ENCODE measurements at regions not wholly inside any gene's neighbourhood (a gene's known extent, or its start where the extent isn't known, plus 50 kb on each side); places are given as distances from the start of the nearest gene placed in this dataset.

DNA sequence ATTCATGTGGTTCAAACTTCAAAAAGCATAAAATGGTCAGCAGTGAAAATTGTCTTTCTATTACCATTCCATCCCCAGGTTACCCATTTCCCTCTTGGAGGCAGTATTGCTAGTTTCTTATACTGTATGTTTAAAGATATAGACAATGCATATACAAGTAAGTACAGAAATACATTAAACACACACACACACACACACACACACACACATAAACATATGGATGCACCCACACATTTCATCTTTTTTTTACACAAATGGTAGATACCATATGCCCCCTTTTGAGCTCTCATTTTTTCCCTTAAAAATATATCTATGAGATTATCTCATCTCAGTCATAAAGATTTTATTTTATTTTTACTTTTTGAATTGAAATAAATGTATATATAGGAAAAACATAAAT lies 79.7 kb downstream of the NEUROD6 start:
- TF ChIP-seq POLR2A (IDR thresholded peaks at IDR 0.05): no peak
- TF ChIP-seq, protein P1, sequence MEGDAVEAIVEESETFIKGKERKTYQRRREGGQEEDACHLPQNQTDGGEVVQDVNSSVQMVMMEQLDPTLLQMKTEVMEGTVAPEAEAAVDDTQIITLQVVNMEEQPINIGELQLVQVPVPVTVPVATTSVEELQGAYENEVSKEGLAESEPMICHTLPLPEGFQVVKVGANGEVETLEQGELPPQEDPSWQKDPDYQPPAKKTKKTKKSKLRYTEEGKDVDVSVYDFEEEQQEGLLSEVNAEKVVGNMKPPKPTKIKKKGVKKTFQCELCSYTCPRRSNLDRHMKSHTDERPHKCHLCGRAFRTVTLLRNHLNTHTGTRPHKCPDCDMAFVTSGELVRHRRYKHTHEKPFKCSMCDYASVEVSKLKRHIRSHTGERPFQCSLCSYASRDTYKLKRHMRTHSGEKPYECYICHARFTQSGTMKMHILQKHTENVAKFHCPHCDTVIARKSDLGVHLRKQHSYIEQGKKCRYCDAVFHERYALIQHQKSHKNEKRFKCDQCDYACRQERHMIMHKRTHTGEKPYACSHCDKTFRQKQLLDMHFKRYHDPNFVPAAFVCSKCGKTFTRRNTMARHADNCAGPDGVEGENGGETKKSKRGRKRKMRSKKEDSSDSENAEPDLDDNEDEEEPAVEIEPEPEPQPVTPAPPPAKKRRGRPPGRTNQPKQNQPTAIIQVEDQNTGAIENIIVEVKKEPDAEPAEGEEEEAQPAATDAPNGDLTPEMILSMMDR (IDR thresholded peaks at IDR 0.05): no peak
- no peaks in the 10 kb centered on the region for H3K36me3 ChIP-seq
- no peaks in the 10 kb centered on the region for H3K27me3 ChIP-seq
- intact Hi-C loops (cut with DNase I): no loop called here
- H3K4me3 ChIP-seq (replicated peaks in 1 of 3): no peak overlapping the region
- H3K9me3 ChIP-seq: no peaks in the 10 kb centered on the region
- H3K27ac ChIP-seq: no peak overlapping the region
- H3K4me1 ChIP-seq: no peaks in the 10 kb centered on the region
- DNase-seq: no peak

DNA sequence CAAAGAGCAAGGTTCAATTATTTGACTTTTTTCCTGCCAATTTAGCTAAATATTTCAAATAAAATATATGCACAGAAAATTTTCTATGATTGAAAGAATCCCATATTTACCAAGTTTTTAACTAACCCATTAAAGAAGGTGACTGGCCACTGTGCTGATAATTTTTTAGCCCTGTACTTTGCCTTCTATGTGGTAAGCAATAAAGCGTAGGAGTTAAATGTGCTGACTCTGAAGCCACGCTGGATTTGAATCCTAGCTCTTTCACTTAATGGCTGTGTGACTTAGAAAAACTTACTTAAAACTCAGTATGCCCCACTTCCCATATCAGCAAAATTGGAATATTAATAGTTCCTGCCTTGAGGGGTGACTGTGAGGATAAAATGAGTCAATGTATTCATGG lies 82.1 kb downstream of the NEUROD6 start:
- TF ChIP-seq, protein P1 (IDR thresholded peaks at IDR 0.05): no peak
- TF ChIP-seq POLR2A (IDR thresholded peaks at IDR 0.05): no peak
- intact Hi-C loops (cut with DNase I): no loop called here
- 68 to 89% methylated on average over 2 of the region's 2 CpGs for WGBS, 2 donors
- no peaks in the 10 kb centered on the region for H3K36me3 ChIP-seq
- no peaks in the 10 kb centered on the region for H3K9me3 ChIP-seq
- H3K27me3 ChIP-seq: no peaks in the 10 kb centered on the region
- no peak for DNase-seq
- no peaks in the 10 kb centered on the region for H3K4me1 ChIP-seq
- H3K4me3 ChIP-seq (replicated peaks in 1 of 3): no peak overlapping the region
- no peak overlapping the region for H3K27ac ChIP-seq

DNA sequence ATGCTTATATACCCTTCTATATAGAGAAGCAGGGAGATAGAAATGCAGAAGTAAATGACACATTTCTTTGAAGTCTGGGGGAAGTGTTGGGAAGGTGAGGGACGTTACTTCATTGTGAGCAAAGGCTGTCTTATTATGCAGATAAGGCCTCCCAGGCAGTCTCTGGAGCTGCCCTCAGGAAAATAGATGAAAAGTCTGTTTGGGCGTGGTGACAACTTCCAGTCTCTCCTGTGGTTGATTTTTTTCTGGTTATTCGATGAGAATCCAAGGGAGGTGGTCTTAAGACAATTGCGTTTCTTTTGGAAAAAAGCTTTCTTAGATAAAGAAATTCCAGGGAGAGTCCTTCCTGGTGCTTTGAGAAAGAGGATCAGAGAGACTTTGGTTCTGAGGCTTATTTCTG lies 84.0 kb downstream of the NEUROD6 start:
- intact Hi-C loops (cut with DNase I): no loop called here
- H3K4me1 ChIP-seq: no peaks in the 10 kb centered on the region

DNA sequence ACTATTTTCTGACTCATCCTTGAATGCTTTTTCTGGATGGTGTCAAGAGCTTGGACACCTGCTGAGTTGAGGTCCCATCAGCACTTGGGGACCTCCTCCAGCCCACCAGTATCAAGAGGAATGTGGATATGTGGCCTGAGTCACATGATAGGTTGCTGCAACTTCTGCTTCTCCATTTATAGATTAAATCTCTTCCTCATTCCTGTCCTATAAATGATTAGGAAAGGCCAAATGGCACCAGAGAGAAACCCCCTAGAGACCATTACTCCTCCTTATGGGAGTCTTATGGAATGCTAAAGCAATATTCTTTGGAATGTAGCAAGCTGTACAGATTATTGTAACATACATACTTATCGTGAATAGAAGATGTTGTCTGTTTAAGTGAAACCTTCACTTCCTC lies 85.6 kb downstream of the NEUROD6 start:
- Histone ChIP-seq H3K4me1 (no peaks in the 10 kb centered on the region), H3K27me3 (no peaks in the 10 kb centered on the region)
- TF ChIP-seq, protein P1 (IDR thresholded peaks at IDR 0.05): no peak
- TF ChIP-seq POLR2A (IDR thresholded peaks at IDR 0.05): no peak

More for the DNA sequence above, 84.0 kb downstream of the NEUROD6 start:
- 67 to 79% methylated on average over 4 of the region's 4 CpGs for WGBS, 2 donors
- Histone ChIP-seq H3K9me3 (no peaks in the 10 kb centered on the region), H3K4me3 (replicated peaks in 1 of 3) (no peak overlapping the region), H3K36me3 (no peaks in the 10 kb centered on the region), H3K27ac (no peak overlapping the region), H3K27me3 (no peaks in the 10 kb centered on the region)
- DNase-seq: no peak
- no peak for TF ChIP-seq POLR2A (IDR thresholded peaks at IDR 0.05)
- TF ChIP-seq, protein P1 (IDR thresholded peaks at IDR 0.05): no peak

DNA sequence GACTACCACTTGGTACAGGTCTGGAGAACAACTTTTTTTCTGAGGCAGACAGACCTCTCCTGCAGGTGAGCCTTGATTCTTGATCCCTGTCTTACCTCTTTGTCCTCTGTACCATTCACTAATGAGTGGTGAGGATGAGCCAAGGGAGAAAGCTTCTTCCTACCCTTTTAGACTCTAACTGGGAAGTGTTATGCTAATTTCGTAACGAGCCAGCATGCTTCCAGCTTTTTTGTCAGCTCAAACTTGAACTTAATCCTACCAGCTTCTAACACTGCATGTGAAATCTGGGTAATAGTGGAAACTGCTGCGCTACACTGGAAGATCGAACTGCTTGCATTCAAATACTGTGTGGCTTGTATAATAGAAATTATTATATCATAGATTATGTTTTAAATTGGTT lies 87.0 kb downstream of the NEUROD6 start:
- H3K27me3 ChIP-seq: no peaks in the 10 kb centered on the region
- H3K27ac ChIP-seq: no peak overlapping the region
- intact Hi-C loops (cut with DNase I): no loop called here
- TF ChIP-seq, protein P1 (IDR thresholded peaks at IDR 0.05): no peak
- TF ChIP-seq POLR2A (IDR thresholded peaks at IDR 0.05): no peak
- H3K9me3 ChIP-seq: no peaks in the 10 kb centered on the region
- no peak overlapping the region for H3K4me3 ChIP-seq (replicated peaks in 1 of 3)
- 83 to 86% methylated on average over 4 of the region's 4 CpGs for WGBS, 2 donors
- no peaks in the 10 kb centered on the region for H3K36me3 ChIP-seq
- DNase-seq: no peak
- H3K4me1 ChIP-seq: no peaks in the 10 kb centered on the region

More for the DNA sequence above, 85.6 kb downstream of the NEUROD6 start:
- H3K27ac ChIP-seq: no peak overlapping the region
- intact Hi-C loops (cut with DNase I): no loop called here
- H3K36me3 ChIP-seq: no peaks in the 10 kb centered on the region
- DNase-seq: no peak
- H3K4me3 ChIP-seq (replicated peaks in 1 of 3): no peak overlapping the region
- 84 to 95% methylated on average over 1 of the region's 1 CpG for WGBS, 2 donors
- no peaks in the 10 kb centered on the region for H3K9me3 ChIP-seq

Measured in thyroid gland (tissue), 4 donors.